ENCODE measurements at regions not wholly inside any gene's neighbourhood (a gene's known extent, or its start where the extent isn't known, plus 50 kb on each side); places are given as distances from the start of the nearest gene placed in this dataset.
"Not testable (repeated sequence)": the region's sequence is repeated elsewhere in the genome, so short reads cannot be mapped to it uniquely, and the experiment has no call there.

DNA sequence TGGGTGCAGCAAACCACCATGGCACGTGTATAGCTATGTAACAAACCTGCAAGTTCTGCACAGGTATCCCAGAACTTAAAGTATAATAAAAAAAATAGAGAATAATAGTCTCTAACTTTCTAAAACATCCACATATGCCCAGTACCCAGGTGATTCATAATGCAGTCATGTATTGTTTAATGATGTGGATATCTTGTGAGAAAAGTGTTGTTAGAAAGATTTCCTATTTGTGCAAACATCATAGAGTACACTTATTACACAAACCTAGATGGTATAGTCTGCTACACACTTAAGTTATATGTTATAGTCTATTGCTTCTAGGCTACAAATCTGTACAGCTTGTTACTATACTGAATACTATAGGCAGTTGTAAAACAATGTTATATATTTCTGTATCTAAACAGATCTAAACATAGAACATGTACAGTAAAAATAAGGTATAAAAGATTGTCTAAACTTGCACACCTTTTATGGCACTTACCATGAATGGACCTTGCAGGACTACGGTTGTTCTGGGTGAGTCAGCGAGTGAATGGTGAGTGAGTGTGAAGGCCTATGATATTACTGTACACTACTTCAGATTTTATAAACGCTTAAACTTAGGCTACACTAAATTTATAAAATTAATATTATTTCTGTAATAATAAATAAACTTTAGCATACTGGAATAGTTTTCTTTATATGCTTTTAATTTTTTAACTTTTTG is 232.2 kb upstream of the SLIT2 start:
- H3K4me1 ChIP-seq = peaks cover 0 to 13% (median 4%) of the 10 kb centered on the region in 3 donors
- no peak for ATAC-seq
- no peaks in the 10 kb centered on the region for H3K36me3 ChIP-seq
- no peak for TF ChIP-seq EP300 (IDR thresholded peaks at IDR 0.05)
- TF ChIP-seq POLR2AphosphoS5 (IDR thresholded peaks at IDR 0.05) = no peak
- no peak for TF ChIP-seq POLR2A (IDR thresholded peaks at IDR 0.05)
- TF ChIP-seq, protein P1, sequence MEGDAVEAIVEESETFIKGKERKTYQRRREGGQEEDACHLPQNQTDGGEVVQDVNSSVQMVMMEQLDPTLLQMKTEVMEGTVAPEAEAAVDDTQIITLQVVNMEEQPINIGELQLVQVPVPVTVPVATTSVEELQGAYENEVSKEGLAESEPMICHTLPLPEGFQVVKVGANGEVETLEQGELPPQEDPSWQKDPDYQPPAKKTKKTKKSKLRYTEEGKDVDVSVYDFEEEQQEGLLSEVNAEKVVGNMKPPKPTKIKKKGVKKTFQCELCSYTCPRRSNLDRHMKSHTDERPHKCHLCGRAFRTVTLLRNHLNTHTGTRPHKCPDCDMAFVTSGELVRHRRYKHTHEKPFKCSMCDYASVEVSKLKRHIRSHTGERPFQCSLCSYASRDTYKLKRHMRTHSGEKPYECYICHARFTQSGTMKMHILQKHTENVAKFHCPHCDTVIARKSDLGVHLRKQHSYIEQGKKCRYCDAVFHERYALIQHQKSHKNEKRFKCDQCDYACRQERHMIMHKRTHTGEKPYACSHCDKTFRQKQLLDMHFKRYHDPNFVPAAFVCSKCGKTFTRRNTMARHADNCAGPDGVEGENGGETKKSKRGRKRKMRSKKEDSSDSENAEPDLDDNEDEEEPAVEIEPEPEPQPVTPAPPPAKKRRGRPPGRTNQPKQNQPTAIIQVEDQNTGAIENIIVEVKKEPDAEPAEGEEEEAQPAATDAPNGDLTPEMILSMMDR (IDR thresholded peaks at IDR 0.05) = no peak
- 78 to 89% methylated on average over 4 of the region's 4 CpGs for WGBS, 2 donors (ENCODE audit: low coverage in 1 of 2)
- H3K27ac ChIP-seq = no peak overlapping the region
- H3K4me3 ChIP-seq = no peak overlapping the region
- H3K27me3 ChIP-seq = no peaks in the 10 kb centered on the region
- no peaks in the 10 kb centered on the region for H3K9me3 ChIP-seq

DNA sequence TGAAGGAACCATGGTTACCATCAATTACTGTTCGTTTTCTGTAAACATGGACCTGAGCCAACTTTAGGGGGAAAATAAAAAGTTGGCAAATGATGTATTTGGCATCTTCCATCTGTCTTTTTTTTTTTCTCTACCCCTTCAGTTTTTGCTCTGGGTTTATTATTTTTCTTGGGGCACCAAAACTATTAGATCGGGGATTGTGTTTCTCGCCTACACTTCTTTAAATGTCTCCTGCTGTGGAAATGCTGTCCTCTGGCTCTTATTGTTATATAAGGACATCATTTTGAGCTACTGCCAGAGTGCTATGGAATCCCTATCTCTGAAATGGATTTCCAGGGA is 234.0 kb upstream of the SLIT2 start:
- H3K4me3 ChIP-seq = no peak overlapping the region
- no peaks in the 10 kb centered on the region for H3K9me3 ChIP-seq
- H3K36me3 ChIP-seq = no peaks in the 10 kb centered on the region
- H3K4me1 ChIP-seq = peaks cover 0 to 13% (median 4%) of the 10 kb centered on the region in 3 donors
- no peak overlapping the region for H3K27ac ChIP-seq
- ATAC-seq = no peak
- TF ChIP-seq EP300 (IDR thresholded peaks at IDR 0.05) = no peak
- no peak for TF ChIP-seq POLR2AphosphoS5 (IDR thresholded peaks at IDR 0.05)
- no peak for TF ChIP-seq POLR2A (IDR thresholded peaks at IDR 0.05)
- TF ChIP-seq, protein P1 (IDR thresholded peaks at IDR 0.05) = no peak
- H3K27me3 ChIP-seq = no peaks in the 10 kb centered on the region
- WGBS, 2 donors (ENCODE audit: low coverage in 1 of 2) = 0 to 47% methylated on average over 1 to 3 of the region's 3 CpGs

DNA sequence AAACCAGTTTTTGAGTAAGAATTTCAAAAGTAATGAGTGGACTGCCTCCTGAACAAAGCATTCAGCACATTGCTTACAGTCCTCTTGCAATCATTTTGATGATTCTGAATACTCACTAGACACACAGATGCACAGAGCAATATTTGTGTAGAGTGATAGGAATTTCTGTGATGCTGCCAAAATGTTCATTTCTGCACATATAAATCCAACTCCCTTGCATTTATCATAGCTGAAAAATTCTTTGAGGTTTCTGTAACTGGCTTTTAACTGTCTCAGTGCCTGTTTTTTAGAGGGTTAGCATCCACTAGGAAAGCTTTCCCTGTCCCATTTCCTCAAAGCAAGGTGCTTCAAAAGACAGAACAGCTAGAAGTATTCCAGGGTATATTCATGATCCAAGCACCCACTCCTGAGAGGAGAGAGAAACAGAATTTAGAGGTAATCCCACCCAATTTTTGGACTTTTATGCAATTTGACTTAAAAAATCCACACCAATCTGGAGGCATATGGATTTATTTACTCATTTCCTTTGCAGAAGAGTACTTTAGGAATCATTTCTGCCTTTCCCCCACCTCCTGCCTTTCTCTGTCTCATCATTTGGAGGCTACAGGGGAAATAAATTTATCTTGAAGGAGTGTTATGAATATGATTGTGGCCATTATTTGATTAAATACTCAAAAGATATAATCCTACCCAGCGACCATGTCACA is 234.5 kb upstream of the SLIT2 start:
- H3K27me3 ChIP-seq = no peaks in the 10 kb centered on the region
- H3K9me3 ChIP-seq = no peaks in the 10 kb centered on the region
- WGBS, 2 donors (ENCODE audit: low coverage in 1 of 2) = 10 to 11% methylated on average over 1 of the region's 1 CpG
- H3K4me1 ChIP-seq = peaks cover 0 to 13% (median 4%) of the 10 kb centered on the region in 3 donors
- no peak for TF ChIP-seq POLR2A (IDR thresholded peaks at IDR 0.05)
- no peak for TF ChIP-seq POLR2AphosphoS5 (IDR thresholded peaks at IDR 0.05)
- H3K4me3 ChIP-seq = no peak overlapping the region
- ATAC-seq = no peak
- no peak overlapping the region for H3K27ac ChIP-seq
- H3K36me3 ChIP-seq = no peaks in the 10 kb centered on the region

DNA sequence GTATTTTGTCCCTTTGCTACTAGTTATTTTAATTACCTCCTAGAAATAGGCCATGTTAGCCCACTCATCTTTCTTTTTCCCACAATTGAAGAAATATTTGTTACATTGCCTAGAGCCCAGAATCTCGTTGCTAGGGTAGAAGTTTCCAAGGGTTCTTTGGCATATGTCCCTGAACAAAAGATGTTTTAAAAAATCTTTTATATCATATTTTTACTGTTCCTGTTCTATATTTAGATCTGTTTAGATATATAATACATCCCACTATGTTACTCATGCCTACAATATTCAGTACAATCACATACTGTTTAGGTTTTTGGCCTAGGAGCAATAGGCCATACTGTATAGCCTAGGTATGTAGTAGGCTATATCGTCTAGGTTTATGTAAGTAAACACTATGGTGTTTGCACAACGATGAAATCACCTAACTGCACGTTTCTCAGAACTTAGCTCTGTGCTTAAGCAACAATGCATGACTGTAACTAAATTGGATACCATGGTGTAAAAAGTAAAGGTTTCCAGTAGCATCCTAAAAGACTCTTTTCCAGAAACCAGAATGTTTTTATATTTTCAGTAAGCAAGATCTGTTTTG is 236.0 kb upstream of the SLIT2 start:
- H3K9me3 ChIP-seq = no peaks in the 10 kb centered on the region
- 16 to 30% methylated on average over 4 of the region's 4 CpGs for WGBS, 2 donors (ENCODE audit: low coverage in 1 of 2)
- TF ChIP-seq POLR2A (IDR thresholded peaks at IDR 0.05) (no peak), POLR2AphosphoS5 (IDR thresholded peaks at IDR 0.05) (no peak), EP300 (IDR thresholded peaks at IDR 0.05) (no peak)
- TF ChIP-seq, protein P1 (IDR thresholded peaks at IDR 0.05) = no peak

DNA sequence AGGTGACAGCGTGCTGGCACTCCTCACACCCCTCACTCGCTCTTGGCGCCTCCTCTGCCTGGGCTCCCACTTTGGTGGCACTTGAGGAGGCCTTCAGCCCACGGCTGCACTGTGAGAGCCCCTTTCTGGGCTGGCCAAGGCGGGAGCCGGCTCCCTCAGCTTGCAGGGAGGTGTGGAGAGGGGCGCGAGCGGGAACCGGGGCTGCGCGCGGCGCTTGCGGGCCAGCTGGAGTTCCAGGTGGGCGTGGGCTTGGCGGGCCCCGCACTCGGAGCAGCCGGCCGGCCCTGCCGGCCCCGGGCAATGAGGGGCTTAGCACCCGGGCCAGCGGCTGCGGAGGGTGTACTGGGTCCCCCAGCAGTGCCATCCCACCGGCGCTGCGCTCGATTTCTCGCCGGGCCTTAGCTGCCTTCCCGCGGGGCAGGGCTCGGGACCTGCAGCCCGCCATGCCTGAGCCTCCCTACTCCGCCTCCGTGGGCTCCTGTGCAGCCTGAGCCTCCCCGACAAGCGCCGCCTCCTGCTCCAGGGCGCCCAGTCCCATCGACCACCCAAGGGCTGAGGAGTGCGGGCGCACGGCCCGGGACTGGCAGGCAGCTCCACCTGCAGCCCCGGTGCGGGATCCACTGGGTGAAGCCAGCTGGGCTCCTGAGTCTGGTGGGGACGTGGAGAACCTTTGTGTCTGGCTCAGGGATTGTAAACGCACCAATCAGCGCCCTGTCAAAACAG is 247.7 kb upstream of the SLIT2 start:
- not testable (repeated sequence) for H3K36me3 ChIP-seq, H3K4me1 ChIP-seq, H3K4me3 ChIP-seq, H3K27me3 ChIP-seq, ATAC-seq, H3K27ac ChIP-seq, H3K9me3 ChIP-seq
- WGBS, 2 donors (ENCODE audit: low coverage in 1 of 2) = 85% methylated on average over 6 of the region's 52 CpGs; no CpG with 5 or more reads in 1 of the 2 donors

More for the DNA sequence above, 236.0 kb upstream of the SLIT2 start:
- H3K4me3 ChIP-seq = no peak overlapping the region
- no peaks in the 10 kb centered on the region for H3K36me3 ChIP-seq
- peaks cover 0 to 13% (median 4%) of the 10 kb centered on the region in 3 donors for H3K4me1 ChIP-seq
- no peak for ATAC-seq
- no peak overlapping the region for H3K27ac ChIP-seq
- H3K27me3 ChIP-seq = no peaks in the 10 kb centered on the region
